GM18508 (cell line): ENCODE measurements at regions not wholly inside any gene's neighbourhood (a gene's known extent, or its start where the extent isn't known, plus 50 kb on each side); places are given as distances from the start of the nearest gene placed in this dataset.
A peak's percentile ranks its signal among the peaks of the same experiment; 100 is the strongest.

Source experiments
- ATAC-seq: cut with Tn5 transposase; IDR thresholded peaks from one replicate; pipeline ENCODE4 v1.9.1; 2021; ENCODE audit warnings: moderate number of reproducible peaks; ENCODE audit not compliant: insufficient read depth, unreplicated experiment

- no peak for ATAC-seq
These were observed 214.7 kb downstream of the SS18 start for GRCh38 chr18:25875551-25876240.

- ATAC-seq, result no peak
These were observed 216.6 kb downstream of the SS18 start for GRCh38 chr18:25873833-25874232.

- no peak for ATAC-seq
These were observed 224.1 kb downstream of the SS18 start for GRCh38 chr18:25866331-25866730.

- no peak for ATAC-seq
These were observed 227.4 kb downstream of the SS18 start for GRCh38 chr18:25862881-25863600.

GRCh38 chr18:25853691-25854433, 236.6 kb downstream of the SS18 start:
- no peak for ATAC-seq

- no peak for ATAC-seq
These were observed 246.6 kb downstream of the SS18 start for GRCh38 chr18:25843791-25844190.

GRCh38 chr18:25842665-25843064, 247.7 kb downstream of the SS18 start:
- no peak for ATAC-seq

GRCh38 chr18:25834061-25834460, 256.4 kb downstream of the SS18 start:
- ATAC-seq, result no peak

GRCh38 chr18:25832001-25832604, 258.3 kb downstream of the SS18 start:
- peak; percentile 72 for ATAC-seq

GRCh38 chr18:25831301-25831701, 259.1 kb downstream of the SS18 start:
- ATAC-seq, result no peak

GRCh38 chr18:25830787-25831186, 259.6 kb downstream of the SS18 start:
- ATAC-seq, result no peak

- no peak for ATAC-seq
These were observed 262.4 kb downstream of the SS18 start for GRCh38 chr18:25827961-25828561.

- no peak for ATAC-seq
These were observed 263.2 kb downstream of the SS18 start for GRCh38 chr18:25827228-25827627.

- no peak for ATAC-seq
These were observed 263.6 kb downstream of the SS18 start for GRCh38 chr18:25826823-25827222.

GRCh38 chr18:25825979-25826776, 264.2 kb downstream of the SS18 start:
- no peak for ATAC-seq

GRCh38 chr18:25825056-25825455, 265.4 kb downstream of the SS18 start:
- ATAC-seq, result no peak

GRCh38 chr18:25819746-25820363, 270.6 kb downstream of the SS18 start:
- no peak for ATAC-seq

GRCh38 chr18:25818505-25818904, 271.9 kb downstream of the SS18 start:
- no peak for ATAC-seq

- no peak for ATAC-seq
These were observed 272.7 kb downstream of the SS18 start for GRCh38 chr18:25817546-25818237.
